ENCODE measurements at regions not wholly inside any gene's neighbourhood (a gene's known extent, or its start where the extent isn't known, plus 50 kb on each side); places are given as distances from the start of the nearest gene placed in this dataset.

- Histone ChIP-seq H3K4me3 (no peak overlapping the region), H3K27ac (no peak overlapping the region)
Measured at GRCh38 chr4:183841001-183841400, 64.1 kb upstream of the STOX2 start.

GRCh38 chr4:183842129-183842528 lies 63.0 kb upstream of the STOX2 start:
- H3K27ac ChIP-seq, result no peak overlapping the region
- no peak overlapping the region for H3K4me3 ChIP-seq

- Histone ChIP-seq H3K4me3 (no peak overlapping the region), H3K27ac (no peak overlapping the region)
Measured at GRCh38 chr4:183843248-183843671, 61.8 kb upstream of the STOX2 start.

- H3K27ac ChIP-seq, result no peak overlapping the region
- no peak overlapping the region for H3K4me3 ChIP-seq
Measured at GRCh38 chr4:183846951-183847350, 58.2 kb upstream of the STOX2 start.

GRCh38 chr4:183848805-183849204 lies 56.3 kb upstream of the STOX2 start:
- Histone ChIP-seq H3K4me3 (no peak overlapping the region), H3K27ac (no peak overlapping the region)

- H3K4me3 ChIP-seq, result peak overlapping the region in 1 of 7 experiments; percentile 11
- peak overlapping the region in 1 of 21 experiments; percentile 17 for H3K27ac ChIP-seq
Measured at GRCh38 chr4:183852910-183853547, 52.1 kb upstream of the STOX2 start.

GRCh38 chr4:183853548-183853940 lies 51.6 kb upstream of the STOX2 start:
- Histone ChIP-seq H3K4me3 (peak overlapping the region in 1 of 7 experiments; percentile 11), H3K27ac (peak overlapping the region in 1 of 21 experiments; percentile 17)
